Activated B cell treated with CpG ODN at 0.5 μM for 24 hours (primary cell): ENCODE measurements at regions not wholly inside any gene's neighbourhood (a gene's known extent, or its start where the extent isn't known, plus 50 kb on each side); places are given as distances from the start of the nearest gene placed in this dataset.

Source experiments
- ATAC-seq: fragments of 200-7000 bp; cut with Tn5 transposase; one replicate; pipeline ENCODE4 v1.10.0; 2021; ENCODE audit warnings: low read depth, mild to moderate bottlenecking, moderate library complexity
- CTCF ChIA-PET: fragments of 350-600 bp; sonication (Branson Sonifier 250); formaldehyde crosslinking; loops from one replicate; lab custom pipeline; 2021; ENCODE audit warnings: antibody characterized with exemption; lab: Charles Lee
- POLR2A ChIA-PET: fragments of 350-600 bp; sonication (Branson Sonifier 250); formaldehyde crosslinking; loops from one replicate; lab custom pipeline; 2021; ENCODE audit warnings: antibody characterized with exemption; lab: Charles Lee
- DNase-seq: peaks from one replicate; pipeline ENCODE4 v3.0.0; 2022
- H3K27ac Mint-ChIP-seq: one replicate; pipeline ENCODE4 v1.8.0; 2020; ENCODE audit warnings: mixed read lengths
- H3K27me3 Mint-ChIP-seq: one replicate; pipeline ENCODE4 v1.8.0; 2021; ENCODE audit warnings: mixed read lengths
- H3K36me3 Mint-ChIP-seq: one replicate; pipeline ENCODE4 v1.8.0; 2021; ENCODE audit warnings: low read depth, mixed read lengths
- H3K4me1 Mint-ChIP-seq: one replicate; pipeline ENCODE4 v1.8.0; 2021; ENCODE audit warnings: mixed read lengths
- H3K4me3 Mint-ChIP-seq: one replicate; pipeline ENCODE4 v1.8.0; 2020; ENCODE audit warnings: mild to moderate bottlenecking, mixed read lengths
- H3K9me3 Mint-ChIP-seq: one replicate; pipeline ENCODE4 v1.8.0; 2020; ENCODE audit warnings: mixed read lengths
- intact Hi-C: fragments of 100-400 bp; cut with micrococcal nuclease; formaldehyde crosslinking; loops from one replicate; pipeline ENCODE4 v1.15.1; 2024
- TF ChIP-seq, protein P1 (sequence below): fragments of 200-600 bp; IDR thresholded peaks from one replicate; pipeline ENCODE4 v1.8.0; 2022; ENCODE audit warnings: antibody characterized with exemption, mild to moderate bottlenecking

DNA sequence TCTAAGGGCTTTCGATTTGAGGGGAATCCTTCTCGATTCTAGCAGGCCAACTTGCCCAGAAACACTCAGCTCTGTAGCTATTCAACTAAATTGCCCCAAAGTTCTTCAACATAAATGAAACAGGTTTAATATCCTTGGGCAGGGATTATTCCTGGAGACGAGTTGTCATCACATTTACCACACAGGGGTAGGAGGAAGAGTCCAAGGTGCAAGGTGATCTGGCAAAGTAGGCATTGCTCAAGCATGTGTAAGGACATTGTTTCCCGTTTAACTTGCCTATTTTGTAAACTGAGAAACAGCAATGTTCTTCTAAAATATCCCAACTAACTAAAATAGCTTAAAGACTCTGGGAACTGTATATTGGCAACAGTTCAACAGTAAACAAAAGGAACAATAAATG, 814.3 kb downstream of the BCL11A start:
- no peaks in the 10 kb centered on the region for H3K9me3 Mint-ChIP-seq
- POLR2A ChIA-PET: no interaction called here
- H3K4me1 Mint-ChIP-seq: no peaks in the 10 kb centered on the region
- CTCF ChIA-PET: no interaction called here
- ATAC-seq (no peak), DNase-seq (no peak)
- H3K36me3 Mint-ChIP-seq: no peaks in the 10 kb centered on the region
- H3K27me3 Mint-ChIP-seq: no peaks in the 10 kb centered on the region
- intact Hi-C loops: no loop called here
- H3K27ac Mint-ChIP-seq: no peak overlapping the region
- H3K4me3 Mint-ChIP-seq: no peak overlapping the region
- TF ChIP-seq, protein P1, sequence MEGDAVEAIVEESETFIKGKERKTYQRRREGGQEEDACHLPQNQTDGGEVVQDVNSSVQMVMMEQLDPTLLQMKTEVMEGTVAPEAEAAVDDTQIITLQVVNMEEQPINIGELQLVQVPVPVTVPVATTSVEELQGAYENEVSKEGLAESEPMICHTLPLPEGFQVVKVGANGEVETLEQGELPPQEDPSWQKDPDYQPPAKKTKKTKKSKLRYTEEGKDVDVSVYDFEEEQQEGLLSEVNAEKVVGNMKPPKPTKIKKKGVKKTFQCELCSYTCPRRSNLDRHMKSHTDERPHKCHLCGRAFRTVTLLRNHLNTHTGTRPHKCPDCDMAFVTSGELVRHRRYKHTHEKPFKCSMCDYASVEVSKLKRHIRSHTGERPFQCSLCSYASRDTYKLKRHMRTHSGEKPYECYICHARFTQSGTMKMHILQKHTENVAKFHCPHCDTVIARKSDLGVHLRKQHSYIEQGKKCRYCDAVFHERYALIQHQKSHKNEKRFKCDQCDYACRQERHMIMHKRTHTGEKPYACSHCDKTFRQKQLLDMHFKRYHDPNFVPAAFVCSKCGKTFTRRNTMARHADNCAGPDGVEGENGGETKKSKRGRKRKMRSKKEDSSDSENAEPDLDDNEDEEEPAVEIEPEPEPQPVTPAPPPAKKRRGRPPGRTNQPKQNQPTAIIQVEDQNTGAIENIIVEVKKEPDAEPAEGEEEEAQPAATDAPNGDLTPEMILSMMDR: no peak

DNA sequence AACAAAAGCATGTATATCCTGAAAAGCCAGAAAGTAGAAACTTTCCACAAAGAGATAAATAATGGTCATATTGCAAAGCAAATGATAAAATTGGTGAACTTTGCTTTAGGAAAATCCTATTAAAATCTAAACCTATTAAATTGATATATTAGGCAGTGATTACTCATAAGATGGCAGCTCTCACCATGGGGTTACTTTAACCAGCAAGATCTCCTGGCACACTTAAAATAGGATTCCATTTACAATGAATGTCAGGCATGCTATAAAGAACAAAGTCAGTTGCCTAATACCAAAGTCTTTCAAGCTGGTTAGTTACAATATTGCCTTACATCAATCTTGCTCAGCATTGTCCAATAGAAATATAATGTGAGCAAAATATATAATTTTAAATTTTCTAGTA, 816.2 kb downstream of the BCL11A start:
- Mint-ChIP-seq H3K4me1 (no peaks in the 10 kb centered on the region), H3K27me3 (no peaks in the 10 kb centered on the region), H3K27ac (no peak overlapping the region), H3K36me3 (no peaks in the 10 kb centered on the region), H3K9me3 (no peaks in the 10 kb centered on the region), H3K4me3 (no peak overlapping the region)
- POLR2A ChIA-PET: no interaction called here
- CTCF ChIA-PET: no interaction called here
- ATAC-seq (no peak), DNase-seq (no peak)
- TF ChIP-seq, protein P1: no peak
- intact Hi-C loops: no loop called here

DNA sequence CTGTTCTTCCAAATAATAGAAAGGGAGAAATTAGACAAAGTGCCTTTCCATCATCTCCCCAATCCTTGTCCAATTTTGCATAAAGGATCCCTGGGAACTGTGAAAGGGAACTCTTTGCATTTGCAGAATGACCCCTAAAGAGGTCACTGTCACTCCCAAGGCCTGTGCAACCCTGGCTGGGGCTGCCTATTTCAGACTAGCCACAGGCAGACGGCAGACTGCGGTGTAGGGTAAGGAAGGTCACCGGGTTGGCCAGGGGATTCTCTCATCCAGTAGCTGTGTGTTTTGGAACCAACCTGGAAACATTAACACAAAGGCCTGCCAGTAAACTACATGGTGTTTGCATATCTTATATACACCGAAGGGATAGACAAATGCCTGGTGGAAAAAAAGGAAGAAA, 818.7 kb downstream of the BCL11A start:
- ChIA-PET POLR2A (no interaction called here), CTCF (no interaction called here)
- TF ChIP-seq, protein P1: no peak
- no peak overlapping the region for H3K4me3 Mint-ChIP-seq
- no peaks in the 10 kb centered on the region for H3K9me3 Mint-ChIP-seq
- intact Hi-C loops: no loop called here
- H3K27me3 Mint-ChIP-seq: no peaks in the 10 kb centered on the region
- no peaks in the 10 kb centered on the region for H3K4me1 Mint-ChIP-seq
- DNase-seq (no peak), ATAC-seq (no peak)
- no peak overlapping the region for H3K27ac Mint-ChIP-seq
- H3K36me3 Mint-ChIP-seq: no peaks in the 10 kb centered on the region

DNA sequence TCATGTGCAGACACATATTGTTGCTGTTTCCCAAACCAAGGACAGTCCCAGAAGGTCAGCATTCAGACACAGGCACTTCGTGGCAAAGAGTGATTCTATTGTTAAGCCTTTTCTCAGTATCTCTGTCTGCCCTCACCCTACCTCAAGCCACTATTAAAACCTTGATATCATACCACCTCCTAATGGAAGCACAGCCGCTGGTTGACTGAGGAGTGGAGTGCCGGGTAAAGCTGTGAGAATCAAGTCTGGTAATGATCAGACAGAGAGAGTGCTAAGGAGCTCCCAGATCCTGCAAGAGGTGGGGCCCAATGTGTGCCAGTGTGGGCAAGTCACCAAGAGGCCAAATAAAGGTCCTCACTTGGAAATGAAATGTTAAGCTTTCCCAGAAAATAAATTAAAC, 819.5 kb downstream of the BCL11A start:
- no peaks in the 10 kb centered on the region for H3K36me3 Mint-ChIP-seq
- no peaks in the 10 kb centered on the region for H3K27me3 Mint-ChIP-seq
- intact Hi-C loops: no loop called here
- no peaks in the 10 kb centered on the region for H3K9me3 Mint-ChIP-seq
- no peaks in the 10 kb centered on the region for H3K4me1 Mint-ChIP-seq
- no peak overlapping the region for H3K27ac Mint-ChIP-seq
- DNase-seq (no peak), ATAC-seq (no peak)
- ChIA-PET CTCF (no interaction called here), POLR2A (no interaction called here)
- H3K4me3 Mint-ChIP-seq: no peak overlapping the region
- TF ChIP-seq, protein P1: no peak

DNA sequence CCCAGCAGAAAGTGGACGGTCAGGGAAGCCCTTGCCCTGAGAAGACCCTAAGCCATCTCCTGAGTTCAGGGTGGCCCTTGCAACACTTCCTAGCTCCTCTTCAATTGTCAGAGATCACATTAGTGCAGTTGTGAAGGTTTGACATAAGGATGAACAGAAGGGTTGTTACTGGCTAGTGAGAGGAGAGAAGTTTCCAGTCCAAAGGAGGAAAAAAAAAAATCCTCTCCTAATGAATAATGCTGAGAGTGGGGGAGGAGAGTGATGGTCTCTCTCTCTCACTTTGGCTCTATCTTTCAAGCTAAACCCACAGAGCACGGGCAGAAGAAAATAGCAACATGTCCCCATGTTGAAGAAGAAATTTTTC, 819.9 kb downstream of the BCL11A start:
- H3K4me1 Mint-ChIP-seq: no peaks in the 10 kb centered on the region
- intact Hi-C loops: no loop called here
- ATAC-seq (no peak), DNase-seq (no peak)
- POLR2A ChIA-PET: no interaction called here
- TF ChIP-seq, protein P1: no peak
- no peak overlapping the region for H3K4me3 Mint-ChIP-seq
- no peaks in the 10 kb centered on the region for H3K36me3 Mint-ChIP-seq
- H3K27ac Mint-ChIP-seq: no peak overlapping the region
- H3K27me3 Mint-ChIP-seq: no peaks in the 10 kb centered on the region
- CTCF ChIA-PET: no interaction called here
- H3K9me3 Mint-ChIP-seq: no peaks in the 10 kb centered on the region
